Tibial nerve (tissue), 3 donors: ENCODE measurements at regions not wholly inside any gene's neighbourhood (a gene's known extent, or its start where the extent isn't known, plus 50 kb on each side); places are given as distances from the start of the nearest gene placed in this dataset.

Source experiments
- CTCF ChIP-seq, 5 experiments: fragments of 200-600 bp in 3 of 5; fragments of 450-650 bp in 2 of 5; sonication (generic) in 3 of 5; IDR thresholded peaks; one replicate each; pipeline ENCODE4 v1.5.1; 2016 to 2019; ENCODE audit warnings: antibody characterized with exemption in 5 of 5, mild to moderate bottlenecking in 3 of 5, moderate library complexity in 2 of 5
- POLR2A ChIP-seq, 2 donors: fragments of 450-650 bp; IDR thresholded peaks; one replicate each; pipeline ENCODE4 v1.6.1; 2017; ENCODE audit warnings: antibody characterized with exemption in 2 of 2, mild to moderate bottlenecking in 2 of 2, moderate library complexity in 2 of 2

- no peak for TF ChIP-seq POLR2A (IDR thresholded peaks at IDR 0.05)
- no peak for TF ChIP-seq CTCF (IDR thresholded peaks at IDR 0.05)
Measured at GRCh38 chr2:226317970-226318369, 481.6 kb downstream of the IRS1 start.
